ENCODE measurements at regions not wholly inside any gene's neighbourhood (a gene's known extent, or its start where the extent isn't known, plus 50 kb on each side); places are given as distances from the start of the nearest gene placed in this dataset.
"Not testable (repeated sequence)": the region's sequence is repeated elsewhere in the genome, so short reads cannot be mapped to it uniquely, and the experiment has no call there.

DNA sequence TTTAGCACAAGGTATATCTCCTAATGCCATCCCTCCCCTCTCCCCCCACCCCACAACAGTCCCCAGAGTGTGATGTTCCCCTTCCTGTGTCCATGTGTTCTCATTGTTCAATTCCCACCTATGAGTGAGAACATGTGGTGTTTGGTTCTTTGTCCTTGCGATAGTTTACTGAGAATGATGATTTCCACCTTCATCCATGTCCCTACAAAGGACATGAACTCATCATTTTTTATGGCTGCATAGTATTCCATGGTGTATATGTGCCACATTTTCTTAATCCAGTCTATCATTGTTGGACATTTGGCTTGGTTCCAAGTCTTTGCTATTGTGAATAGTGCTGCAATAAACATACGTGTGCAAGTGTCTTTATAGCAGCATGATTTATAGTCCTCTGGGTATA, 327.0 kb upstream of the FAM78B start:
- not testable (repeated sequence) for H3K27ac Mint-ChIP-seq; ATAC-seq (ENCODE audit: low read depth in 2 of 2); DNase-seq; H3K4me1 Mint-ChIP-seq; H3K4me3 Mint-ChIP-seq; H3K36me3 Mint-ChIP-seq
- Mint-ChIP-seq H3K27me3 (peaks cover 4 to 13% (median 8%) of the 10 kb centered on the region in 3 donors), H3K9me3 (peaks cover 0 to 22% (median 8%) of the 10 kb centered on the region in 7 donors)

- Mint-ChIP-seq H3K36me3 (no peaks in the 10 kb centered on the region), H3K27me3 (peaks cover 0 to 6% (median 0%) of the 10 kb centered on the region in 3 donors), H3K27ac (no peak overlapping the region), H3K4me3 (no peak overlapping the region), H3K9me3 (peaks cover 0 to 4% (median 3%) of the 10 kb centered on the region in 7 donors), H3K4me1 (peaks cover 5 to 6% (median 6%) of the 10 kb centered on the region in 3 donors)
- ATAC-seq (ENCODE audit: low read depth in 2 of 2) (no peak), DNase-seq (no peak)
These were observed 331.9 kb upstream of the POGK start for GRCh38 chr1:166507347-166507746.

- ATAC-seq (ENCODE audit: low read depth in 2 of 2) (no peak), DNase-seq (no peak)
- H3K27me3 Mint-ChIP-seq: peaks cover 4 to 22% (median 12%) of the 10 kb centered on the region in 3 donors
- no peak overlapping the region for H3K27ac Mint-ChIP-seq
- H3K4me3 Mint-ChIP-seq: no peak overlapping the region
- H3K9me3 Mint-ChIP-seq: peaks cover 4 to 12% (median 7%) of the 10 kb centered on the region in 7 donors
- peaks cover 5 to 7% of the 10 kb centered on the region in 2 donors for H3K36me3 Mint-ChIP-seq
- peaks cover 5 to 6% (median 6%) of the 10 kb centered on the region in 3 donors for H3K4me1 Mint-ChIP-seq
These were observed 327.5 kb upstream of the POGK start for GRCh38 chr1:166511761-166512160.

DNA sequence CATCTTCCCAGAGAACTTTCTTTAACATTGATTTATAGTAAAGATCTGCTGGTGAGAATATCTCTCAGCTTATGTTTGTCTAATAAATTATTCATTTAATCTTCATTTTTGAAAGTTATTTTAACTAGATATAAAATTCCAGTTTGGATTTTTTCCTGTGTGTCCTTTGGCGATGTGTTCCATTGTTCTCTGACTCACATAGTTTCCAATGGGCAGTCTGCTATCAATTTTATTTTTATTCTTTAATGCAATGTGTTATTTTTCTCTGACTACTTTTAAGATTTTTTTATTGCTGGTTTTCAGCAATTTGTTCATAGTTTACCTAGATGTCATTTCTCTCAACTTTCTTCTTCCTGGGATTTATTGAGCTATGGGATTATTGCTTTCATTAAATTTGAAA, 325.2 kb upstream of the POGK start:
- Mint-ChIP-seq H3K4me1 (peaks cover 5 to 6% (median 6%) of the 10 kb centered on the region in 3 donors), H3K9me3 (peaks cover 4 to 12% (median 7%) of the 10 kb centered on the region in 7 donors)
- ATAC-seq (ENCODE audit: low read depth in 2 of 2): no peak

GRCh38 chr1:166527752-166528151, 311.5 kb upstream of the POGK start:
- Mint-ChIP-seq H3K9me3 (peaks cover 0 to 18% (median 3%) of the 10 kb centered on the region in 7 donors), H3K36me3 (no peaks in the 10 kb centered on the region), H3K4me3 (no peak overlapping the region), H3K27me3 (peaks cover 7 to 12% (median 7%) of the 10 kb centered on the region in 3 donors), H3K27ac (no peak overlapping the region), H3K4me1 (no peaks in the 10 kb centered on the region)
- no peak for ATAC-seq (ENCODE audit: low read depth in 2 of 2)
- no peak for DNase-seq

More for the DNA sequence above, 325.2 kb upstream of the POGK start:
- H3K27ac Mint-ChIP-seq: no peak overlapping the region
- DNase-seq: no peak
- peaks cover 9 to 22% (median 12%) of the 10 kb centered on the region in 3 donors for H3K27me3 Mint-ChIP-seq
- no peak overlapping the region for H3K4me3 Mint-ChIP-seq
- H3K36me3 Mint-ChIP-seq: peaks cover 5 to 7% of the 10 kb centered on the region in 2 donors

GRCh38 chr1:166538646-166539045, 300.6 kb upstream of the POGK start:
- H3K27me3 Mint-ChIP-seq: peaks cover 0 to 10% (median 5%) of the 10 kb centered on the region in 3 donors
- no peaks in the 10 kb centered on the region for H3K36me3 Mint-ChIP-seq
- H3K4me1 Mint-ChIP-seq: no peaks in the 10 kb centered on the region
- DNase-seq: no peak
- H3K4me3 Mint-ChIP-seq: no peak overlapping the region
- H3K27ac Mint-ChIP-seq: no peak overlapping the region
- ATAC-seq (ENCODE audit: low read depth in 2 of 2): no peak
- peaks cover 0 to 17% (median 7%) of the 10 kb centered on the region in 7 donors for H3K9me3 Mint-ChIP-seq

- DNase-seq (no peak), ATAC-seq (ENCODE audit: low read depth in 2 of 2) (no peak)
- H3K9me3 Mint-ChIP-seq: peaks cover 0 to 29% (median 14%) of the 10 kb centered on the region in 7 donors
- H3K27me3 Mint-ChIP-seq: peaks cover 0 to 10% (median 5%) of the 10 kb centered on the region in 3 donors
- H3K36me3 Mint-ChIP-seq: peaks cover 1 to 5% of the 10 kb centered on the region in 2 donors
- H3K4me3 Mint-ChIP-seq: no peak overlapping the region
- no peak overlapping the region for H3K27ac Mint-ChIP-seq
- H3K4me1 Mint-ChIP-seq: no peaks in the 10 kb centered on the region
These were observed 295.2 kb upstream of the POGK start for GRCh38 chr1:166544036-166544435.

DNA sequence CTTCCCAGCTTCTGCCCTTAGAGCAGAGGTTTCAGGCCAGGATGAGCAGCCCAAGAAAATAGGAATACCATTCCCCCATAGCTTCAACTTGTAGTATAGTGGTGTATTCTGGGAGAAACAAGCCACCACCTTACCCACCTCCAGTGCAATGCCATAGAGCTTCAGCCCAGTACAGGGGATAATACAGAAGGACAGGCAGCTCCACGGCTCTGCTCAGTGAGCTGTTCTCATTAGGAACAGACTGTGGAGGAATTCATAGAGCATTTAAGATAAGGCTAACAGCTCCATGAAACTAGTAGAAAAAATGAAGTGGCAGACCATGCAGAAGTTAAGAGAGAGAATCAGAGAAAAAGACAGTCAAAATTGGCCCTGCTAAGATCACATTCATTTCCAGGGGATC, 294.7 kb upstream of the POGK start:
- Mint-ChIP-seq H3K27me3 (peaks cover 0 to 10% (median 5%) of the 10 kb centered on the region in 3 donors), H3K9me3 (peaks cover under 1 to 34% (median 17%) of the 10 kb centered on the region in 7 donors), H3K4me3 (no peak overlapping the region), H3K4me1 (no peaks in the 10 kb centered on the region), H3K27ac (no peak overlapping the region), H3K36me3 (peaks cover 5 to 6% of the 10 kb centered on the region in 2 donors)
- no peak for DNase-seq
- no peak for ATAC-seq (ENCODE audit: low read depth in 2 of 2)

DNA sequence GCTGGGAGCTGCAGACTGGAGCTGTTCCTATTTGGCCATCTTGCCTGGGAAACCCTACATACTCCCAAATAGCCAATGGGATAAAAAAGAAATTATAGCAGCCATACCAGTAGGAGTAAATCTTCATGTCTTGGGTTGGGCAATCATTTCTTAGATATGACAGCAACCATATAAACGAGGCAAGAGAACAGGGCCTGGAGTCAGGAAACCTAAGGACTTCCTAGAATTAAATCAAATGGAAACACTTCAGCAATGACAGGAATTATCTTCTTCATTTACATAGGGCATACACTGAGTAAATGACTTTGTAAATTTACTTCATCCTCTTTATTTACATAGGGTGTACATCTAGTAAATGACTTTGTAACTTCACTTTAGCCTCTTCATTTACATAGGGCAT, 286.6 kb upstream of the POGK start:
- H3K9me3 Mint-ChIP-seq: peaks cover 11 to 44% (median 23%) of the 10 kb centered on the region in 7 donors
- ATAC-seq (ENCODE audit: low read depth in 2 of 2) (no peak), DNase-seq (no peak)
- H3K27ac Mint-ChIP-seq: no peak overlapping the region
- no peak overlapping the region for H3K4me3 Mint-ChIP-seq
- H3K27me3 Mint-ChIP-seq: peaks cover 4 to 15% (median 12%) of the 10 kb centered on the region in 3 donors
- peaks cover 5 to 15% of the 10 kb centered on the region in 2 donors for H3K36me3 Mint-ChIP-seq
- H3K4me1 Mint-ChIP-seq: no peaks in the 10 kb centered on the region

GRCh38 chr1:166570954-166571353, 268.3 kb upstream of the POGK start:
- peaks cover 0 to 5% (median 0%) of the 10 kb centered on the region in 3 donors for H3K27me3 Mint-ChIP-seq
- H3K9me3 Mint-ChIP-seq: peaks cover 2 to 17% (median 3%) of the 10 kb centered on the region in 7 donors
- no peak overlapping the region for H3K27ac Mint-ChIP-seq
- ATAC-seq (ENCODE audit: low read depth in 2 of 2) (no peak), DNase-seq (no peak)
- H3K36me3 Mint-ChIP-seq: no peaks in the 10 kb centered on the region
- H3K4me1 Mint-ChIP-seq: no peaks in the 10 kb centered on the region
- no peak overlapping the region for H3K4me3 Mint-ChIP-seq

- H3K4me3 Mint-ChIP-seq: no peak overlapping the region
- H3K4me1 Mint-ChIP-seq: no peaks in the 10 kb centered on the region
- DNase-seq (no peak), ATAC-seq (ENCODE audit: low read depth in 2 of 2) (no peak)
- peaks cover 0 to 4% (median under 1%) of the 10 kb centered on the region in 7 donors for H3K9me3 Mint-ChIP-seq
- no peak overlapping the region for H3K27ac Mint-ChIP-seq
- H3K27me3 Mint-ChIP-seq: peaks cover 4 to 12% (median 5%) of the 10 kb centered on the region in 3 donors
- no peaks in the 10 kb centered on the region for H3K36me3 Mint-ChIP-seq
These were observed 266.1 kb upstream of the POGK start for GRCh38 chr1:166573199-166573598.

- Mint-ChIP-seq H3K27ac (no peak overlapping the region), H3K4me3 (no peak overlapping the region), H3K4me1 (no peaks in the 10 kb centered on the region), H3K27me3 (peaks cover 9 to 14% (median 12%) of the 10 kb centered on the region in 3 donors), H3K36me3 (no peaks in the 10 kb centered on the region), H3K9me3 (peaks cover 0 to 4% (median 1%) of the 10 kb centered on the region in 7 donors)
- no peak for DNase-seq
- no peak for ATAC-seq (ENCODE audit: low read depth in 2 of 2)
These were observed 259.4 kb upstream of the POGK start for GRCh38 chr1:166579557-166580501.

GRCh38 chr1:166588741-166589140, 250.5 kb upstream of the POGK start:
- H3K4me3 Mint-ChIP-seq: no peak overlapping the region
- no peaks in the 10 kb centered on the region for H3K4me1 Mint-ChIP-seq
- no peaks in the 10 kb centered on the region for H3K36me3 Mint-ChIP-seq
- peaks cover 0 to 5% (median 0%) of the 10 kb centered on the region in 7 donors for H3K9me3 Mint-ChIP-seq
- peaks cover 0 to 14% (median 7%) of the 10 kb centered on the region in 3 donors for H3K27me3 Mint-ChIP-seq
- no peak for ATAC-seq (ENCODE audit: low read depth in 2 of 2)
- no peak overlapping the region for H3K27ac Mint-ChIP-seq
- DNase-seq: no peak

- ATAC-seq (ENCODE audit: low read depth in 2 of 2): no peak
- Mint-ChIP-seq H3K27me3 (peaks cover 0 to 18% (median 7%) of the 10 kb centered on the region in 3 donors), H3K4me1 (no peaks in the 10 kb centered on the region), H3K27ac (no peak overlapping the region), H3K9me3 (peaks cover 0 to 5% (median 0%) of the 10 kb centered on the region in 7 donors), H3K36me3 (no peaks in the 10 kb centered on the region), H3K4me3 (no peak overlapping the region)
- DNase-seq: no peak
These were observed 249.1 kb upstream of the POGK start for GRCh38 chr1:166590161-166590560.
